ENCODE measurements at regions not wholly inside any gene's neighbourhood (a gene's known extent, or its start where the extent isn't known, plus 50 kb on each side); places are given as distances from the start of the nearest gene placed in this dataset.

- no peak for TF ChIP-seq POLR2AphosphoS5 (IDR thresholded peaks at IDR 0.05; ENCODE audit: borderline replicate concordance, low read depth, low read length)
- TF ChIP-seq EZH2 (IDR thresholded peaks at IDR 0.05) = no peak
- no peak for TF ChIP-seq FOXP2 (optimal IDR thresholded peaks at IDR 0.05; ENCODE audit: control extremely low read depth, extremely low read length, insufficient read depth)
Observed at GRCh38 chr12:42794806-42795205, 205.3 kb upstream of the PRICKLE1 start.

Data from SK-N-MC (cell line).